ENCODE measurements at regions not wholly inside any gene's neighbourhood (a gene's known extent, or its start where the extent isn't known, plus 50 kb on each side); places are given as distances from the start of the nearest gene placed in this dataset.
"Not testable (repeated sequence)": the region's sequence is repeated elsewhere in the genome, so short reads cannot be mapped to it uniquely, and the experiment has no call there.

- Mint-ChIP-seq H3K4me3 (no peak overlapping the region), H3K36me3 (no peaks in the 10 kb centered on the region), H3K4me1 (no peaks in the 10 kb centered on the region), H3K9me3 (peaks cover 21% of the 10 kb centered on the region), H3K27ac (no peak overlapping the region), H3K27me3 (no peaks in the 10 kb centered on the region)
- CTCF ChIA-PET = no interaction called here
- DNase-seq = no peak
Measured at GRCh38 chr2:208847651-208848050, 441.1 kb downstream of the PTH2R start.

DNA sequence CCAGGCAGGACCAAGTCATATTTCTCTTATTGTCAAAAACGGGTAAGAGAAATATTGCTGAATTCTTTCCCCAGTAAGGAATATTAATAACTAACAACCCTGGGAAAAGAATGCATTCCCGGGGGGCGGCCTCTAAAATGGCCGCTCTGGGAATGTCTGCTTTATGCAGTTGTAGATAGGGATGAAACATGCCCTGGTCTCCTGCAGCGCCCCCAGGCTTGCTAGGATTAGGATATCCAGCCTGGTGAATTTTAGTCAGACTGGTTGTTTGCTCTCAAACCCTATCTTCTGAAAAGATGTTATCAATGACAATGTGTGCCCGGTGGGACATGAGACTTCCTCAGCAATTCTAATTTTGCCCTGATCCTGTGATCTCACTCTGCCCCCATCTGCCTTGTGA lies 448.1 kb downstream of the PTH2R start:
- CTCF ChIA-PET = no interaction called here
- no peaks in the 10 kb centered on the region for H3K27me3 Mint-ChIP-seq
- peaks cover 29% of the 10 kb centered on the region for H3K9me3 Mint-ChIP-seq
- no peak for DNase-seq
- H3K27ac Mint-ChIP-seq = no peak overlapping the region
- H3K4me1 Mint-ChIP-seq = no peaks in the 10 kb centered on the region
- no peak overlapping the region for H3K4me3 Mint-ChIP-seq
- H3K36me3 Mint-ChIP-seq = no peaks in the 10 kb centered on the region

DNA sequence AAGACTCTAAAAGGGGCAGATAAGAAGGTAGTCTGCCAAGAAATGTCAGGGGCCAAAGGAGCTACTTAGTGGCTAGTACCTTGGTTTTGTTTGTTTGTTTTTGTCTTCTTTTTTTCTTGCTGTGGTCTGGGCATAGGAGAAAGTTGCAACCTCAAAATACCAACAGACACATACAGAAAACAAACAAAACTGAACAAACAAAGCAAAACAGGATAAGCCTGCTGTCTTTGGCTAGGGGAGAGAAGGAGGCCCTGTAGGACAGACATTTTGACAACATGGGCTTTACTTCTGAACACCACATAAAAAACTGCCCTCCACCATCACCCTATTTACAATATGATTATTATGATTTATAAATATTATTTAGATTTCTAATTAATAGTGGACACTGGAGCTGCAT lies 460.8 kb downstream of the PTH2R start:
- Mint-ChIP-seq H3K9me3 (peaks cover 2% of the 10 kb centered on the region), H3K4me3 (no peak overlapping the region), H3K36me3 (no peaks in the 10 kb centered on the region), H3K27me3 (no peaks in the 10 kb centered on the region), H3K27ac (no peak overlapping the region), H3K4me1 (no peaks in the 10 kb centered on the region)
- CTCF ChIA-PET = no interaction called here
- no peak for DNase-seq

GRCh38 chr2:208872591-208872990 lies 466.0 kb downstream of the PTH2R start:
- Mint-ChIP-seq H3K27me3 (no peaks in the 10 kb centered on the region), H3K36me3 (no peaks in the 10 kb centered on the region), H3K9me3 (no peaks in the 10 kb centered on the region), H3K4me3 (no peak overlapping the region), H3K4me1 (no peaks in the 10 kb centered on the region), H3K27ac (no peak overlapping the region)
- DNase-seq = no peak
- CTCF ChIA-PET = no interaction called here

GRCh38 chr2:208879666-208880065 lies 473.1 kb downstream of the PTH2R start:
- H3K36me3 Mint-ChIP-seq = no peaks in the 10 kb centered on the region
- no peaks in the 10 kb centered on the region for H3K27me3 Mint-ChIP-seq
- no peaks in the 10 kb centered on the region for H3K9me3 Mint-ChIP-seq
- no peaks in the 10 kb centered on the region for H3K4me1 Mint-ChIP-seq
- CTCF ChIA-PET = no interaction called here
- H3K4me3 Mint-ChIP-seq = no peak overlapping the region
- no peak for DNase-seq
- H3K27ac Mint-ChIP-seq = no peak overlapping the region

DNA sequence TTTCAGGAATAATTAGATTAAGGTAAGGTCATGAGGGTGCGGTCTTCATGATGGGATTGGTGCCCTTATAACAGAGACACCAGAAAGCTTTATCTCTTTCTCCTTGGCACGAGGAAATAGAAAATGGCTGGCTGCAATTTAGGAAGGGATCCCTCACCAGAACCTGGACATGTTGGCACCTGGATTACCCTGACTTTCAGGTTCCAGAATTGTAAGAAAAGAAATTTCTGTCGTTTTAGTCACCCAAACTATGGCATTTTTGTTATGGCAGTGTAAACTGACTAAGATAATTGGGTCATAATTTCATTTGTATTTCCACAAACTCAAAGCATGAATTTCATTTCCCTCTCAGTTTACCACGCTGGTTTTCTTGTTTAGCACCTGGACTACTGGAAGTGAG lies 473.6 kb downstream of the PTH2R start:
- CTCF ChIA-PET = no interaction called here
- no peaks in the 10 kb centered on the region for H3K27me3 Mint-ChIP-seq
- H3K27ac Mint-ChIP-seq = no peak overlapping the region
- no peaks in the 10 kb centered on the region for H3K9me3 Mint-ChIP-seq
- no peak for DNase-seq
- no peak overlapping the region for H3K4me3 Mint-ChIP-seq
- H3K4me1 Mint-ChIP-seq = no peaks in the 10 kb centered on the region
- H3K36me3 Mint-ChIP-seq = no peaks in the 10 kb centered on the region

DNA sequence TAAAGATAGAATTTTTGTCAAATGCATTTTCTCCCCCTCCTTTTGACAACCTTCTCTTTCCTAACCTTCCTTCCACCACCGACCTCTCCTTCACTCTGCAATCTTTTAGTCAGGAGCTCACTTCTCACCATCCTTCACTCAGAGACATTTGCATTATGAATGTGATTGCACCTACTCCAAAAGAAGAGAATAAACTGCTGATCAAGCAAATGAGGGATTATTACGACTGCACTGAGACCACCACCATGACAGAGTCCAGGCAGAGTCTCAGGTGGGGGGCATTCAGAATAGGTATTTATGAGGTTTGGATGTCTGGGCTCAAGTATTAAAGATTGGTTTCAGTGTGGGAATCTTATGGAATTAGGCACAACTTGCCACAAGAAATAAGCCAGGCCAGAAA lies 483.9 kb downstream of the PTH2R start:
- H3K4me3 Mint-ChIP-seq = no peak overlapping the region
- no peak overlapping the region for H3K27ac Mint-ChIP-seq
- CTCF ChIA-PET = no interaction called here
- peaks cover 5% of the 10 kb centered on the region for H3K9me3 Mint-ChIP-seq
- H3K4me1 Mint-ChIP-seq = no peaks in the 10 kb centered on the region
- H3K27me3 Mint-ChIP-seq = no peaks in the 10 kb centered on the region
- no peak for DNase-seq
- H3K36me3 Mint-ChIP-seq = no peaks in the 10 kb centered on the region

GRCh38 chr2:208892203-208892602 lies 485.6 kb downstream of the PTH2R start:
- Mint-ChIP-seq H3K27me3 (no peaks in the 10 kb centered on the region), H3K27ac (no peak overlapping the region), H3K36me3 (no peaks in the 10 kb centered on the region), H3K4me1 (no peaks in the 10 kb centered on the region), H3K4me3 (no peak overlapping the region), H3K9me3 (peaks cover 5% of the 10 kb centered on the region)
- CTCF ChIA-PET = no interaction called here
- DNase-seq = no peak

- Mint-ChIP-seq H3K27ac (no peak overlapping the region), H3K27me3 (no peaks in the 10 kb centered on the region), H3K4me3 (no peak overlapping the region), H3K9me3 (no peaks in the 10 kb centered on the region), H3K36me3 (no peaks in the 10 kb centered on the region), H3K4me1 (no peaks in the 10 kb centered on the region)
- CTCF ChIA-PET = no interaction called here
- no peak for DNase-seq
Measured at GRCh38 chr2:208906330-208906729, 499.7 kb downstream of the PTH2R start.

DNA sequence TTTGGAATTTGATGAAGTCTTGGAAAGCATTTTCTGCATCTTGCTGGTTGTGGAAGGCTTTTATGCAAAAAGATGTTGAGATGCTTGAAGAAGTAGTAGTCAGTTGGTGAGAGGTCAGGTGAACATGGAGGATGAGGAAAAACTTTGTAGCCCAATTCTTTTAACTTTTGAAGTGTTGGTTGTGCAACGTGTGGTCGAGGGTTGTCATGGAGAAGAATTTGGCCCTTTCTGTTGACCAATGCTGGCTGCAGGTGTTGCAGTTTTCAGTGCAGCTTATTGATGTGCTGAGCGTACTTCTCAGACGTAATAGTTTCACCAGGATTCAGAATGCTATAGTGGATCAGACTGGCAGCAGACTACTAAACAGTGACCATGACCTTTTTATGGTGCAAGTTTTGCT lies 508.4 kb upstream of the MAP2 start:
- CTCF ChIA-PET = no interaction called here
- Mint-ChIP-seq H3K4me1 (no peaks in the 10 kb centered on the region), H3K27me3 (no peaks in the 10 kb centered on the region), H3K4me3 (no peak overlapping the region), H3K27ac (no peak overlapping the region), H3K36me3 (no peaks in the 10 kb centered on the region), H3K9me3 (peaks cover under 1% of the 10 kb centered on the region)
- no peak for DNase-seq

- Mint-ChIP-seq H3K9me3 (peaks cover 9% of the 10 kb centered on the region), H3K4me1 (no peaks in the 10 kb centered on the region), H3K27ac (no peak overlapping the region), H3K27me3 (no peaks in the 10 kb centered on the region), H3K4me3 (no peak overlapping the region), H3K36me3 (no peaks in the 10 kb centered on the region)
- CTCF ChIA-PET = no interaction called here
- no peak for DNase-seq
Measured at GRCh38 chr2:208916881-208917280, 507.0 kb upstream of the MAP2 start.

GRCh38 chr2:208921358-208921757 lies 502.5 kb upstream of the MAP2 start:
- CTCF ChIA-PET, DNase-seq, H3K4me3 Mint-ChIP-seq, H3K4me1 Mint-ChIP-seq, H3K36me3 Mint-ChIP-seq, H3K27me3 Mint-ChIP-seq, H3K27ac Mint-ChIP-seq: not testable (repeated sequence)
- H3K9me3 Mint-ChIP-seq = peaks cover 14% of the 10 kb centered on the region

- no peaks in the 10 kb centered on the region for H3K36me3 Mint-ChIP-seq
- H3K4me1 Mint-ChIP-seq = no peaks in the 10 kb centered on the region
- no peak overlapping the region for H3K4me3 Mint-ChIP-seq
- peaks cover 5% of the 10 kb centered on the region for H3K9me3 Mint-ChIP-seq
- DNase-seq = no peak
- no peak overlapping the region for H3K27ac Mint-ChIP-seq
- CTCF ChIA-PET = no interaction called here
- no peaks in the 10 kb centered on the region for H3K27me3 Mint-ChIP-seq
Measured at GRCh38 chr2:208927867-208928266, 496.0 kb upstream of the MAP2 start.

DNA sequence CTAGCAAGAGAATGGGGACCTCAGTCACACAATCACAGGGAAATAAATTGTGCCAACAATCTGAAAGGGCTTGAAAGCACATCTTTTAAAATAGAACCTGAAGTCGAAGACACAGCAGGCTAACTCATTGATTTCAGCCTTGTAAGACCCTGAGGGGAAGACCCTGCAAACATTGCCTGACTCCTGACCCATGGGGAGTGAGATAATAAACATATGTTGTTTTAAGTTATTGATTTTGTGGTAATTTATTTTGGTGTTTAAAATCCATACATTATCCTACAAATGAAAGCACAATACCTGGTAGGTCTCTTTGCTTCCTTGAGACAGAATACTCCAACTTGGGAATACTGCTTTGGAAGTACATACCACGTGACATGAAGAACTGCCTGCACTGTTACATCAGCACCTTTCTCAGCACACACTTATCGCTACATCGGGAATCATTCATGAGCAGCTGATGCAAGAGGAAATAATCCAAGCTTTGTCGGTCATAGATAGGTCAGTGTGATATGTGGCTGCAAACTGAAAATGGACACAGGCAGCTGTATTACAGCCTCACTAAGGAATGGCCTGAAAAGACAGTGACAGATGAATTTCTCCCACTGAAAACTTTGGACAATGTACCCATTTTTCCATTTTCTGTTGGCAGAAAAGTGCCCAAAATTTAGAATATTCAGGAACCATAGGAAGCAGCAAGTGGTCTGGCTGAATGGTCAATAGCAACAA lies 494.5 kb upstream of the MAP2 start:
- no peaks in the 10 kb centered on the region for H3K27me3 Mint-ChIP-seq
- H3K9me3 Mint-ChIP-seq = peaks cover 5% of the 10 kb centered on the region
- CTCF ChIA-PET = no interaction called here
- DNase-seq = no peak
- H3K4me3 Mint-ChIP-seq = no peak overlapping the region
- H3K27ac Mint-ChIP-seq = no peak overlapping the region
- H3K4me1 Mint-ChIP-seq = no peaks in the 10 kb centered on the region
- H3K36me3 Mint-ChIP-seq = no peaks in the 10 kb centered on the region

- H3K27ac Mint-ChIP-seq = no peak overlapping the region
- H3K4me3 Mint-ChIP-seq = no peak overlapping the region
- CTCF ChIA-PET = no interaction called here
- peaks cover 3% of the 10 kb centered on the region for H3K9me3 Mint-ChIP-seq
- no peaks in the 10 kb centered on the region for H3K27me3 Mint-ChIP-seq
- H3K4me1 Mint-ChIP-seq = no peaks in the 10 kb centered on the region
- no peaks in the 10 kb centered on the region for H3K36me3 Mint-ChIP-seq
- DNase-seq = no peak
Measured at GRCh38 chr2:208929894-208930427, 493.9 kb upstream of the MAP2 start.

DNA sequence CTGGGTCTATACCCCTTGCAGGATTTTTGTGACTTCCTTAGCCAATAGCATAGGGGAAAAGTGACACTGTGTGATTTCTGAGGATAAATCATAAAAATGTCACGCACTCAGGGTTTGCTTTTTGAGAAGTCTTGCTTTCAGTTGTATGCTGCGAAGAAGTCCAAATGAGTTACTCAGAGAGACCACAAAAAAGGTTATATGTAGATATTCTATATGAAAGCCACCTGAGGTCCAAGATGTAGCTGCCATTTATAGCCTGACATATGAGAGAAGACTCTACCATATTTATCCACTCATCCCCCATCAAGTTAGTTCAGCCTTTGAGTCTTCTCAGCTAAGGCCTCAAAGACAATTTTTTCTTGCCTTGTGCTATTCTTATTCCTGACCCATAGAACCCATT lies 488.3 kb upstream of the MAP2 start:
- DNase-seq = no peak
- CTCF ChIA-PET = no interaction called here
- no peaks in the 10 kb centered on the region for H3K36me3 Mint-ChIP-seq
- no peak overlapping the region for H3K4me3 Mint-ChIP-seq
- no peaks in the 10 kb centered on the region for H3K27me3 Mint-ChIP-seq
- no peaks in the 10 kb centered on the region for H3K4me1 Mint-ChIP-seq
- H3K9me3 Mint-ChIP-seq = no peaks in the 10 kb centered on the region
- no peak overlapping the region for H3K27ac Mint-ChIP-seq

Data from activated naive CD4-positive, alpha-beta T cell treated with anti-CD3 and anti-CD28 coated beads, Interleukin-2, amount 10 ng/mL, durations not matched to agents 7 days and 5 days (primary cell).